Chondrocyte (in vitro differentiated cells): ENCODE measurements at regions not wholly inside any gene's neighbourhood (a gene's known extent, or its start where the extent isn't known, plus 50 kb on each side); places are given as distances from the start of the nearest gene placed in this dataset.

ENCODE experiments used
- DNase-seq: peaks from one replicate; pipeline ENCODE4 v3.0.0; 2021; ENCODE audit warnings: mixed read lengths, low spot score
- H3K27ac Mint-ChIP-seq: one replicate; pipeline ENCODE4 v1.8.0; 2021; ENCODE audit warnings: mild to moderate bottlenecking, moderate library complexity, mixed read lengths; ENCODE audit not compliant: unreplicated experiment
- H3K27me3 Mint-ChIP-seq: 2 replicates; pipeline ENCODE4 v1.8.0; 2021; ENCODE audit warnings: low read depth, mixed read lengths
- H3K36me3 Mint-ChIP-seq: 2 replicates; pipeline ENCODE4 v1.8.0; 2021; ENCODE audit warnings: low read depth, mixed read lengths
- H3K4me1 Mint-ChIP-seq: 2 replicates; pipeline ENCODE4 v1.8.0; 2021; ENCODE audit warnings: low read depth, mild to moderate bottlenecking, mixed read lengths
- H3K4me3 Mint-ChIP-seq: one replicate; pipeline ENCODE4 v1.8.0; 2021; ENCODE audit warnings: mild to moderate bottlenecking, moderate library complexity, mixed read lengths; ENCODE audit not compliant: unreplicated experiment
- H3K9me3 Mint-ChIP-seq: 2 replicates; pipeline ENCODE4 v1.8.0; 2021; ENCODE audit warnings: low read depth, mixed read lengths
- CTCF ChIP-seq: fragments of 200-600 bp; sonication (generic); IDR thresholded peaks from 2 replicates; pipeline ENCODE4 v1.5.0; 2021; ENCODE audit warnings: antibody characterized with exemption, mild to moderate bottlenecking, moderate library complexity

GRCh38 chr4:96602661-96603060, 762.8 kb downstream of the PDHA2 start:
- TF ChIP-seq CTCF, result no peak
- H3K36me3 Mint-ChIP-seq, result no peaks in the 10 kb centered on the region
- no peak for DNase-seq
- no peaks in the 10 kb centered on the region for H3K9me3 Mint-ChIP-seq
- no peak overlapping the region for H3K27ac Mint-ChIP-seq
- no peaks in the 10 kb centered on the region for H3K27me3 Mint-ChIP-seq
- H3K4me3 Mint-ChIP-seq, result no peak overlapping the region
- no peaks in the 10 kb centered on the region for H3K4me1 Mint-ChIP-seq

GRCh38 chr4:96603641-96604040, 763.7 kb downstream of the PDHA2 start:
- no peaks in the 10 kb centered on the region for H3K36me3 Mint-ChIP-seq
- no peaks in the 10 kb centered on the region for H3K9me3 Mint-ChIP-seq
- H3K27me3 Mint-ChIP-seq, result no peaks in the 10 kb centered on the region
- no peak overlapping the region for H3K4me3 Mint-ChIP-seq
- no peaks in the 10 kb centered on the region for H3K4me1 Mint-ChIP-seq
- TF ChIP-seq CTCF, result no peak
- DNase-seq, result no peak
- H3K27ac Mint-ChIP-seq, result no peak overlapping the region

- H3K36me3 Mint-ChIP-seq, result no peaks in the 10 kb centered on the region
- H3K27me3 Mint-ChIP-seq, result no peaks in the 10 kb centered on the region
- no peak overlapping the region for H3K27ac Mint-ChIP-seq
- no peak for DNase-seq
- no peaks in the 10 kb centered on the region for H3K4me1 Mint-ChIP-seq
- TF ChIP-seq CTCF, result no peak
- H3K4me3 Mint-ChIP-seq, result no peak overlapping the region
- H3K9me3 Mint-ChIP-seq, result no peaks in the 10 kb centered on the region
These were observed 766.6 kb downstream of the PDHA2 start for GRCh38 chr4:96606451-96606850.

GRCh38 chr4:96626023-96626422, 786.1 kb downstream of the PDHA2 start:
- no peak for TF ChIP-seq CTCF
- H3K4me3 Mint-ChIP-seq, result no peak overlapping the region

GRCh38 chr4:96630839-96631238, 790.9 kb downstream of the PDHA2 start:
- no peaks in the 10 kb centered on the region for H3K27me3 Mint-ChIP-seq
- no peak for TF ChIP-seq CTCF
- DNase-seq, result no peak
- no peak overlapping the region for H3K4me3 Mint-ChIP-seq
- H3K36me3 Mint-ChIP-seq, result no peaks in the 10 kb centered on the region
- H3K27ac Mint-ChIP-seq, result no peak overlapping the region
- no peaks in the 10 kb centered on the region for H3K9me3 Mint-ChIP-seq
- H3K4me1 Mint-ChIP-seq, result no peaks in the 10 kb centered on the region

More at GRCh38 chr4:96626023-96626422, 786.1 kb downstream of the PDHA2 start:
- no peak for DNase-seq
- H3K27ac Mint-ChIP-seq, result no peak overlapping the region
- H3K36me3 Mint-ChIP-seq, result no peaks in the 10 kb centered on the region
- H3K4me1 Mint-ChIP-seq, result no peaks in the 10 kb centered on the region
- H3K9me3 Mint-ChIP-seq, result no peaks in the 10 kb centered on the region
- no peaks in the 10 kb centered on the region for H3K27me3 Mint-ChIP-seq
